ENCODE measurements at regions not wholly inside any gene's neighbourhood (a gene's known extent, or its start where the extent isn't known, plus 50 kb on each side); places are given as distances from the start of the nearest gene placed in this dataset.

GRCh38 chr7:126227643-126228042 is 1025.1 kb downstream of the GRM8 start:
- H3K36me3 ChIP-seq (replicated peaks; ENCODE audit: insufficient read depth, low read depth), result no peaks in the 10 kb centered on the region
- no peak for DNase-seq (ENCODE audit: low spot score)
- H3K4me1 ChIP-seq (ENCODE audit: insufficient read depth), result no peaks in the 10 kb centered on the region
- no peaks in the 10 kb centered on the region for H4K20me1 ChIP-seq (ENCODE audit: insufficient read depth, poor library complexity, severe bottlenecking)
- no peaks in the 10 kb centered on the region for H3K79me2 ChIP-seq
- no peaks in the 10 kb centered on the region for H3K27me3 ChIP-seq
- no peak overlapping the region for H3K27ac ChIP-seq
- TF ChIP-seq EZH2phosphoT487 (IDR thresholded peaks at IDR 0.05; ENCODE audit: low read depth, severe bottlenecking, unreplicated experiment), result no peak
- TF ChIP-seq CTCF (IDR thresholded peaks at IDR 0.05; ENCODE audit: poor library complexity), result no peak
- no peak for TF ChIP-seq EZH2 (IDR thresholded peaks at IDR 0.05; ENCODE audit: borderline replicate concordance)
- H3K9me3 ChIP-seq (ENCODE audit: low read depth), result no peaks in the 10 kb centered on the region
- WGBS (ENCODE audit: low lambda C conversion rate, missing lambda C conversion rate), result 77% methylated on average over 1 of the region's 1 CpG
- H2AFZ ChIP-seq, result no peak overlapping the region
- no peak overlapping the region for H3K4me2 ChIP-seq
- H3K4me3 ChIP-seq, result no peak overlapping the region
- no peaks in the 10 kb centered on the region for H3K9me2 ChIP-seq (replicated peaks; ENCODE audit: insufficient read depth)

DNA sequence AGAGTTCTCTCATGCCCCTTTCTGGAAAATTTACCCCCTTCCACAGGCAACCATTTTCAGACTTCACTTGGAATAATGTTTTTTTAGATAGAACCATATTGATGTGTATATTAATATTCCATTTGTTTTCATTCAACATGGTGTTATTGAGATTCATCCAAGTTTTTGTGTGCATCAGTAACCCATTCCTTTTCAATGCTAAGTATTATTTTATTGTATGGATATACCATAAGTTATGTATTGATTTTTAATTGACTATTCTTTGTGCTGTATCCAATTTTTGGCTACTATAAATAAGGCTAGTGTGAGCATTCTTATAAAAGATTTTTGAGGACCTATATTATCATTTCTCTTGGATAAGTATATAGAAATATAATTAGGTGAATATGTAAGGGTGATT is 1025.7 kb downstream of the GRM8 start:
- no peak overlapping the region for H2AFZ ChIP-seq
- no peak overlapping the region for H3K27ac ChIP-seq
- H3K4me3 ChIP-seq, result no peak overlapping the region
- H3K4me2 ChIP-seq, result no peak overlapping the region
- no peaks in the 10 kb centered on the region for H3K9me3 ChIP-seq (ENCODE audit: low read depth)
- H3K36me3 ChIP-seq (replicated peaks; ENCODE audit: insufficient read depth, low read depth), result no peaks in the 10 kb centered on the region
- TF ChIP-seq EZH2 (IDR thresholded peaks at IDR 0.05; ENCODE audit: borderline replicate concordance) (no peak), CTCF (IDR thresholded peaks at IDR 0.05; ENCODE audit: poor library complexity) (no peak), EZH2phosphoT487 (IDR thresholded peaks at IDR 0.05; ENCODE audit: low read depth, severe bottlenecking, unreplicated experiment) (no peak)
- no peaks in the 10 kb centered on the region for H3K9me2 ChIP-seq (replicated peaks; ENCODE audit: insufficient read depth)
- no peaks in the 10 kb centered on the region for H4K20me1 ChIP-seq (ENCODE audit: insufficient read depth, poor library complexity, severe bottlenecking)
- H3K79me2 ChIP-seq, result no peaks in the 10 kb centered on the region
- no peaks in the 10 kb centered on the region for H3K4me1 ChIP-seq (ENCODE audit: insufficient read depth)
- H3K27me3 ChIP-seq, result no peaks in the 10 kb centered on the region
- DNase-seq (ENCODE audit: low spot score), result no peak

DNA sequence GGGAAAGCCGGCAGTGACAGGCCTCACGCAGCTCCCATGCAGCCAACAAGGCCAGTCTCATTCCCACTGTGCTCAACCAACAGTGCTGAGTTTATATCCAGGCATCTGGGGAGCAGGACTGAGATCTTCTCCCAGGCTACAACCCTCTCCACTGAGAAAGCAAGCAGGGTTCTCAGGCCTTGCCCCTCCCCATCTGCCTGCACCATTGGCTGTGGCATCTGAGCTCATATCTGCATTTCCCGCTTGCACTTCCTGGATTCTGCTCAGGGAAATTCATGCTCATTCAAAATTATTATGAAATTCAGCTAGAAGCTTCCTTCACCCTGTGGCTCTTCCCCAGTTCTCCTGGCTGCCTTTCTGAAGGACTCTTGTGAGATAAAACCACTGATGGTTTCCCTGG is 1029.0 kb downstream of the GRM8 start:
- Histone ChIP-seq H3K36me3 (replicated peaks; ENCODE audit: insufficient read depth, low read depth) (no peaks in the 10 kb centered on the region), H2AFZ (no peak overlapping the region), H3K79me2 (no peaks in the 10 kb centered on the region), H3K4me2 (no peak overlapping the region), H3K4me3 (no peak overlapping the region), H4K20me1 (ENCODE audit: insufficient read depth, poor library complexity, severe bottlenecking) (no peaks in the 10 kb centered on the region), H3K9me3 (ENCODE audit: low read depth) (no peaks in the 10 kb centered on the region), H3K27me3 (no peaks in the 10 kb centered on the region), H3K9me2 (replicated peaks; ENCODE audit: insufficient read depth) (no peaks in the 10 kb centered on the region), H3K27ac (no peak overlapping the region), H3K4me1 (ENCODE audit: insufficient read depth) (no peaks in the 10 kb centered on the region)
- 94% methylated on average over 3 of the region's 3 CpGs for WGBS (ENCODE audit: low lambda C conversion rate, missing lambda C conversion rate)
- no peak for TF ChIP-seq EZH2phosphoT487 (IDR thresholded peaks at IDR 0.05; ENCODE audit: low read depth, severe bottlenecking, unreplicated experiment)
- TF ChIP-seq CTCF (IDR thresholded peaks at IDR 0.05; ENCODE audit: poor library complexity), result no peak
- no peak for TF ChIP-seq EZH2 (IDR thresholded peaks at IDR 0.05; ENCODE audit: borderline replicate concordance)
- no peak for DNase-seq (ENCODE audit: low spot score)

- Histone ChIP-seq H3K79me2 (no peaks in the 10 kb centered on the region), H3K9me3 (ENCODE audit: low read depth) (no peaks in the 10 kb centered on the region), H3K27ac (no peak overlapping the region), H3K4me3 (no peak overlapping the region), H4K20me1 (ENCODE audit: insufficient read depth, poor library complexity, severe bottlenecking) (no peaks in the 10 kb centered on the region), H3K27me3 (no peaks in the 10 kb centered on the region), H3K4me1 (ENCODE audit: insufficient read depth) (no peaks in the 10 kb centered on the region), H2AFZ (no peak overlapping the region), H3K36me3 (replicated peaks; ENCODE audit: insufficient read depth, low read depth) (no peaks in the 10 kb centered on the region), H3K4me2 (no peak overlapping the region), H3K9me2 (replicated peaks; ENCODE audit: insufficient read depth) (no peaks in the 10 kb centered on the region)
- 91% methylated on average over 3 of the region's 3 CpGs for WGBS (ENCODE audit: low lambda C conversion rate, missing lambda C conversion rate)
- DNase-seq (ENCODE audit: low spot score), result no peak
- no peak for TF ChIP-seq EZH2 (IDR thresholded peaks at IDR 0.05; ENCODE audit: borderline replicate concordance)
- TF ChIP-seq EZH2phosphoT487 (IDR thresholded peaks at IDR 0.05; ENCODE audit: low read depth, severe bottlenecking, unreplicated experiment), result no peak
- no peak for TF ChIP-seq CTCF (IDR thresholded peaks at IDR 0.05; ENCODE audit: poor library complexity)
Measured at GRCh38 chr7:126222782-126223181, 1030.0 kb downstream of the GRM8 start.

All from hepatocyte (in vitro differentiated cells).